CD4-positive, alpha-beta T cell treated with Interleukin-17A for 4 hours (primary cell): ENCODE measurements at regions not wholly inside any gene's neighbourhood (a gene's known extent, or its start where the extent isn't known, plus 50 kb on each side); places are given as distances from the start of the nearest gene placed in this dataset.

Experiments
- DNase-seq: peaks from one replicate; pipeline ENCODE4 v3.0.0-alpha.2; 2020; ENCODE audit warnings: mixed read lengths

- DNase-seq = no peak
Observed at GRCh38 chr17:71975331-71975801, 145.5 kb upstream of the SOX9 start.

GRCh38 chr17:71976011-71976649, 144.7 kb upstream of the SOX9 start:
- no peak for DNase-seq

GRCh38 chr17:71978435-71978834, 142.4 kb upstream of the SOX9 start:
- DNase-seq = no peak

GRCh38 chr17:71980171-71980570, 140.6 kb upstream of the SOX9 start:
- DNase-seq = no peak

GRCh38 chr17:71983828-71984227, 137.0 kb upstream of the SOX9 start:
- no peak for DNase-seq

- no peak for DNase-seq
Observed at GRCh38 chr17:71985111-71986039, 135.4 kb upstream of the SOX9 start.

GRCh38 chr17:71986886-71987285, 133.9 kb upstream of the SOX9 start:
- DNase-seq = no peak

DNA sequence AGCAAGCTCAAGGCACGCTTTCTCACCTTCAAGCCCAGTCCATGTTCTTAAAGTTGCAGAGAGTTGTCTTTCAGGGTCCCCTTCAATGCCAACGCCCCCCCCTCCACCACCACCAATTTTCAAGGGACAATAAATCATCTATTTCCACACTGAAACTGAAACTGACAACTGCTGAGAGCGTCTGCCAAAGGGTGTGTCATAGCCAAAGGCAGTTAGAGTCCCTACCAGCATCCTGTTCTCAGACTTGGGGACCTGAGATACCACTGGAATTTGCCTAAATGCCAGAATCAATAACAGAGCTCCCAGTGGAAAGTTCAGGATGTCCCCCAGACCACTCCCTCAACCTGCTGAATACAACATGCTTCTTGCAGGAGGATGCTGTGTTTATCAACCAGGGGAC, 133.2 kb upstream of the SOX9 start:
- no peak for DNase-seq

DNA sequence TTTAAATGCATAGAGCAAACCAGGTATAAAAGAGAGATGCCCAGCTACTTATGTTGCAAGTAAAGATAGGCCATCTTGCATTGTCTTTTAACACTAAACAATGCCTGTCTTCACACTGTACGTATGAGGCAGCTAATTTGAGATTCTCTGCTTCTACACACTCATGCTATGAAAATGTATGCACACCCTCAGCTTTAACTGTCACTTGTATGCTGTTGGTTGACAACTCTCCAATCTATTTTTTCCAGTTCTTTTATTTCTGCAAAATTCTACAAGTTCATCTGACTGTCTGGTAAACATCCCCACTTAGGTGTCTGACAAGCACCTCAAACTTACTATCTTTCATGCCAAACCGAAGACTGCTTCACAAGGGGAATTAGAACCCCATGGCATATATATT, 131.7 kb upstream of the SOX9 start:
- no peak for DNase-seq

DNA sequence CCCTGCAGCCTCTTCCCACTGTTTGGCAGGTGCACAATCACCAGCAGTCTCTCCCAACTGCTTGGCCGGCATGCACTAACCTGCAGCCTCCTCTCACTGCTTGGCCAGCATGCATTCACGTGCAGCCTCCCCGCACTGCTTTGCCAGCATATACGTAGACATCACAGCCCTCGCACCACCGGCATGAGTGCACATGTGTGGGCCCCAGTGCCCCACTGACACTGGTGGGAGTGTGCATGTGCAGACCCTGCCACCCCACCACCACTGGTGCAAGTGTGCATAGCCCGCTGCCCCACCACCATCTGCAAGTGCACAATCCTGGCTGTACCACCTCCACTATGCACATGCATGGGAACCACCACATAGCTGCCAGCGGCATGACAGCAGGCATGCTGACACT, 127.5 kb upstream of the SOX9 start:
- no peak for DNase-seq

GRCh38 chr17:71995590-71995989, 125.2 kb upstream of the SOX9 start:
- DNase-seq = no peak

DNA sequence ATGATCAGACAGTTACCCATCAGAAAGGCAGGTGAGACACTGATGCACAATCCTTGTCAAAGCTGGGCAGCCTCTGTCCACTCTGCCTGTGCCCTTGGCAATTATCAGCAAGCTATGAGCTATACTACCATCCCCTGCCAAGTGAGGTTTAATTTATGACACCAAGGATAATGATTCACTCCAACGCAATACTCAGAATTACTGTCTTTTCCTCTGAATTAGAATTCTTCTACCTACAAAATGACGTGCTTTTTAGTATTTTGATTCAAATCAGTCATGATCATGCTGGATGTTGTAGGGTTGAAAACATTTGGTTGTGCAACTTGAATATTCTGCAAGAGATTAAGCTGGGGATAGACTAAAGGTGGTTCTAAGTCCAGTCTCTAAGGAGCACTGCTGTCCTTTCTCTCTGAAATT, 116.8 kb upstream of the SOX9 start:
- no peak for DNase-seq

GRCh38 chr17:72004611-72005331, 116.0 kb upstream of the SOX9 start:
- DNase-seq = no peak

GRCh38 chr17:72005332-72006163, 115.3 kb upstream of the SOX9 start:
- no peak for DNase-seq

- DNase-seq = no peak
Observed at GRCh38 chr17:72008236-72008876, 112.5 kb upstream of the SOX9 start.

DNA sequence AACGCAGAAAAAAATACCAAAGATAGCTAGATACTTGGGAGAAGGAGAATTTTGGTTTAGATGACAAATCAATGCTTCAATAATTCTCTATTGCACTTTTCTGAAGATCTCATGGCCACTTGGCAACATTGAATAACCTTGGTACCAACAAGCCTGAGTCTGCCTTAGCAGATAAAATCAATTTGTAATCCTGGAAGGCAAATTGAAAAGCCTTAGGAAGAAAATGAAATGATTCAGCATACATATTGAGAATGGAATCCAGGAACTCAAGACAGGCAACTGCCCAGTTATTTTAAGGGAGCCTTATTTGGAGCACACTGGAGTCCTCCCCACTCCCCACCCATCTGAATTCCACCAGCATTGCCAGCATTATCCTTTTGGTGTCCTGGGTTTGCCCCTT, 109.3 kb upstream of the SOX9 start:
- DNase-seq = no peak

GRCh38 chr17:72021417-72022041, 99.3 kb upstream of the SOX9 start:
- DNase-seq = no peak

DNA sequence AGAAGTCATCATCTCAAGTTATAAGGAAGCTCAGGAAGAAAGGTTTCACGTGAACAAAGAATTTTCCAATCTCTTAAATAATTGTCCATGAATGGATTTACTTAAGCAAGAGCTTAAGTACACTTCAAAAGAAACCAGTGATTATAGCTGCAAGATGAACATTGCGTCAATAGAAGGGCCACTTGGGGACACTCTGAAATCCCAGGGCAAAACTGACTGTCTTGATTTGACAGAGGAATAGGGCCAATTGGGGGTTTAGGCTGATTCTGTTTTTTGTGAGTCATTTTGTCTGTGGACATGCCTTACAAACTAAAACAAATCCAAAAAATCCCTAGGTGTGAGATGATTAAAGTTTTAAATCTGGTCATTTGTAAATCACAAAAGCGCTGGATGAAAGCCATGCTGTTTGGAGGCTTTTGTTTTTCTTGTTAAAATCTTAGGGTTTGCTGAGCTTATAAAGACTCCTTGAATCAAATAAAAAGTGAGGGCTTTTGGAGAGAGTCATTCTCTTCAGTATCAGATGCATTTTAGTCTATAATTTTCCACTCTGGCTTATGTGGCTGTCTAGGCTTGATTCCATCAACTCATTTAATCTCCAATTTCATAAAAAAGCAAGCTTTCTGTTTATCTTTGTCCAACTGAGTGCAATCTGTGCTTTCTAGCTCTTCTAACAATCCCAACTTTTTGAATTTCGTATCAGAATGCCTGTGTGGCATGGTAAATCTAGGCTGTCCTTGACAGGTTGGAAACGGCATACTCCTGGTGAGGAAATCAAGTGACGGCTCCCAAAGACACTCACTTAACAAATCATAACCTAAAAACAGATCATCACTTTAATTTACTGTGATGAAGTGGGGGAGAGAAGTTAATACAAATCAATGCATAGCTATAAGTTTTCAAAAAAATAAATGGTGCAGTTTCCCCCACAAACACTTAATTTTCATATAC, 98.2 kb upstream of the SOX9 start:
- no peak for DNase-seq

DNA sequence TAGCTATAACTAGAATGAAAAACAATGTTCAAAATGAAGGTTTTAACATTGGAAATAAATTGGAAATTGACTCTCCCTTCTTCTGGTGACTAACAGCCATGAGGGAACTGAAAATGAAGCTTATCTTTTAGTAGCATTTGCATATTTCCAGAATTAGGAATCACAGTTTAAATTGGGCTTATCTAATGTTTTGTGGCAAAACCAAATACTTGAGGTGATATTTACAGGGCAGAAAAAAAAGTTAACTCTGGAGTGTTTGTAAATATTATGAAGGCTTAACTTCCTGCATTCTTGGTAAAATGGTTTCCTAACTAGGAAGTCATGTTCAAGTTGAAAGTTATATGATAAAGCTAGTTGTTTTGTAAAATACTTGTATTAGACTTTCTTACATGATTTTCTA, 96.4 kb upstream of the SOX9 start:
- no peak for DNase-seq

- no peak for DNase-seq
Observed at GRCh38 chr17:72025113-72025512, 95.7 kb upstream of the SOX9 start.
